ENCODE measurements at regions not wholly inside any gene's neighbourhood (a gene's known extent, or its start where the extent isn't known, plus 50 kb on each side); places are given as distances from the start of the nearest gene placed in this dataset.

DNA sequence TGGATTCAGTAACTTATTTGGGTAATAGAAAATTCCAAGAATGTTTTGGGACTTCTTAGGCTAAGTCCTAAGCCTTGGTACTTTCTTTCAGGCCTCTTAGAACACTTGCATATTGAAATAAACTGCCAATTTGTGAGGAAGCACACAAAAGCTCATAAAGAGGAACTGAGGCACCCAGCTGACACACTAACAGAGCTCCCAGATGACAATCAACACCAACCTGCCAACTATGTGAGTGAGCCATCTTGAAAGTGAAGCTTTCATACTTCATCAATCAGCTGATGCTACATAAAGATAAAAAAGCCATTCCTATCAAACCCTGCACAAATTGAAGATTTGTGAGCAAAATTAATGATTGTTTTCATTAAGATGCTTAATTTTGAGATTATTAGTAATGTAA is 832.5 kb upstream of the EPHA7 start:
- no peak for DNase-seq (ENCODE audit: extremely low spot score)
- TF ChIP-seq SUZ12 (IDR thresholded peaks at IDR 0.05) (no peak), NFRKB (IDR thresholded peaks at IDR 0.05) (no peak), SP1 (IDR thresholded peaks at IDR 0.05) (no peak), ELF4 (IDR thresholded peaks at IDR 0.05) (no peak), ARNT (IDR thresholded peaks at IDR 0.05) (no peak), FOXM1 (IDR thresholded peaks at IDR 0.05; ENCODE audit: borderline replicate concordance) (no peak), FOXA1 (IDR thresholded peaks at IDR 0.05) (no peak), ZNF384 (IDR thresholded peaks at IDR 0.05) (no peak), FOXK2 (IDR thresholded peaks at IDR 0.05) (no peak), CTBP1 (IDR thresholded peaks at IDR 0.05; ENCODE audit: borderline replicate concordance) (no peak), BHLHE40 (IDR thresholded peaks at IDR 0.05; ENCODE audit: borderline replicate concordance) (no peak), TARDBP (IDR thresholded peaks at IDR 0.05) (no peak), LEF1 (IDR thresholded peaks at IDR 0.05; ENCODE audit: borderline replicate concordance) (no peak)
- POLR2A ChIA-PET = no interaction called here
- CTCF ChIA-PET = no interaction called here

DNA sequence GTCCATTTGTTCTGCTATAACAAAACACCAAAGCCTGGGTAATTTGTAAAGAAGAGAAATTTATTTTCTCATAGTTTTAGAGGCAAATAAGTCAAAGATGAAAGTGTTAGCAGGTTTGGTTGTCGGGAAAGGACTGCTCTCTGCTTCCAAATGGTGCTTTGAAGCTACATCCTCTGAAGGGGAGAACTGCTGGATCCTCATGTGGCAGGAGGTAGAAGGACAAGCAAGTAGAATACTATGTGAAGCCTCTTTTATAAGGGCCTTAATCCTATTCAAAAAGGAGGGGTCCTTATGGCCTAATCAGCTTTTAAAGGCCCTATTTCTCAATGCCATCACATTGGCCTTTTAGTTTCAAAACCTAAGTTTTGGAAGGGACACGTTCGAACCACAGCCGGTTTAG is 826.0 kb upstream of the EPHA7 start:
- TF ChIP-seq ARNT (IDR thresholded peaks at IDR 0.05) (no peak), HDGF (IDR thresholded peaks at IDR 0.05; ENCODE audit: borderline replicate concordance) (no peak), FOXK2 (IDR thresholded peaks at IDR 0.05) (no peak), SUZ12 (IDR thresholded peaks at IDR 0.05) (no peak), BHLHE40 (IDR thresholded peaks at IDR 0.05; ENCODE audit: borderline replicate concordance) (no peak), NFRKB (IDR thresholded peaks at IDR 0.05) (no peak), ELF4 (IDR thresholded peaks at IDR 0.05) (no peak), LEF1 (IDR thresholded peaks at IDR 0.05; ENCODE audit: borderline replicate concordance) (no peak), FOXA1 (IDR thresholded peaks at IDR 0.05) (no peak)
- DNase-seq (ENCODE audit: extremely low spot score) = no peak
- POLR2A ChIA-PET = no interaction called here
- CTCF ChIA-PET = interaction anchor here (1.2 kb wide), 1 partner anchor 9 kb away, joined by 3 read pairs; no protein-coding TSS in a partner anchor

DNA sequence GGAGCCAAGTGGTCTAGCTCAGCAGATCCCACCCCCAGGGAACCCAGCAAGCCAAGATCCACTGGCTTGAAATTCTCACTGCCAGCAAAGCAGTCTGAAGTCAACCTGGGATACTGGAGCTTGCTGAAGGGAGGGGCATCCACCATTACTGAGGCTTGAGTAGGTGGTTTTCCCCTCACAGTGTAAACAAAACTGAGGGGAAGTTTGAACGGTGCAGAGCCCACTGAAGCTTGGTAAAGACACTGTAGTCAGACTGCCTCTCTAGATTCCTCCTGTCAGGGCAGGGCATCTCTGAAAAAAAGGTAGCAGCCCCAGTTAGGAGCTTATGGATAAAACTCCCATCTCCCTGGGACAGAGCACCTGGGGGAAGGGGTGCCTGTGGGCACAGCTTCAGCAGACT is 819.5 kb upstream of the EPHA7 start:
- POLR2A ChIA-PET = no interaction called here
- CTCF ChIA-PET = no interaction called here
- DNase-seq (ENCODE audit: extremely low spot score) = no peak
- TF ChIP-seq TARDBP (IDR thresholded peaks at IDR 0.05) (no peak), HDGF (IDR thresholded peaks at IDR 0.05; ENCODE audit: borderline replicate concordance) (no peak), BHLHE40 (IDR thresholded peaks at IDR 0.05; ENCODE audit: borderline replicate concordance) (no peak), ELF4 (IDR thresholded peaks at IDR 0.05) (no peak), ZNF384 (IDR thresholded peaks at IDR 0.05) (no peak), FOXK2 (IDR thresholded peaks at IDR 0.05) (no peak), SP1 (IDR thresholded peaks at IDR 0.05) (no peak), LEF1 (IDR thresholded peaks at IDR 0.05; ENCODE audit: borderline replicate concordance) (no peak), L3MBTL2 (conservative IDR thresholded peaks at IDR 0.05) (no peak), FOXM1 (IDR thresholded peaks at IDR 0.05; ENCODE audit: borderline replicate concordance) (no peak)

DNA sequence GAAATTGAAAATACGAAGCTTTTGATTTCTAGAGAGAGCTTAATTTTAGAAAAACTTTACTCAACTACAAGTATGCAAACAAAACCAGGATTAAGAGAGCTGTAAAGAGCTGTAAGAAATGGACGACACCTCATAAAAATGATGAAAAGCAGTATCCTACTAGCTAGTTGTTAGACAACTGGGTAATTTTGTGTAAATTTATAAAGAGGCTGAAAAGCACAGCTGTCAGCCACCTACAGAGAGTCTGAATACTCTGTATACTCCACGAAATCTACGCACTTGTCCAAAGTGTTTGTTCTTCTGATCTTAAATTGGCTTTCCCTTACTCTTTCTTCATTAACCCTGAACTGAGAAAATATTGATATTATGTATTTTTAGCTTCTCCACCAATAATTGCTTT is 808.4 kb upstream of the EPHA7 start:
- no peak for DNase-seq (ENCODE audit: extremely low spot score)
- CTCF ChIA-PET = no interaction called here
- POLR2A ChIA-PET = no interaction called here
- TF ChIP-seq FOXM1 (IDR thresholded peaks at IDR 0.05; ENCODE audit: borderline replicate concordance) = no peak
- no peak for TF ChIP-seq NFRKB (IDR thresholded peaks at IDR 0.05)
- no peak for TF ChIP-seq TARDBP (IDR thresholded peaks at IDR 0.05)
- no peak for TF ChIP-seq FOXA1 (IDR thresholded peaks at IDR 0.05)
- no peak for TF ChIP-seq SP1 (IDR thresholded peaks at IDR 0.05)
- TF ChIP-seq L3MBTL2 (conservative IDR thresholded peaks at IDR 0.05) = no peak
- TF ChIP-seq CTBP1 (IDR thresholded peaks at IDR 0.05; ENCODE audit: borderline replicate concordance) = no peak
- no peak for TF ChIP-seq FOXK2 (IDR thresholded peaks at IDR 0.05)
- TF ChIP-seq, protein P1, sequence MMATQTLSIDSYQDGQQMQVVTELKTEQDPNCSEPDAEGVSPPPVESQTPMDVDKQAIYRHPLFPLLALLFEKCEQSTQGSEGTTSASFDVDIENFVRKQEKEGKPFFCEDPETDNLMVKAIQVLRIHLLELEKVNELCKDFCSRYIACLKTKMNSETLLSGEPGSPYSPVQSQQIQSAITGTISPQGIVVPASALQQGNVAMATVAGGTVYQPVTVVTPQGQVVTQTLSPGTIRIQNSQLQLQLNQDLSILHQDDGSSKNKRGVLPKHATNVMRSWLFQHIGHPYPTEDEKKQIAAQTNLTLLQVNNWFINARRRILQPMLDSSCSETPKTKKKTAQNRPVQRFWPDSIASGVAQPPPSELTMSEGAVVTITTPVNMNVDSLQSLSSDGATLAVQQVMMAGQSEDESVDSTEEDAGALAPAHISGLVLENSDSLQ (IDR thresholded peaks at IDR 0.05) = no peak
- TF ChIP-seq ZNF384 (IDR thresholded peaks at IDR 0.05) = no peak
- TF ChIP-seq SUZ12 (IDR thresholded peaks at IDR 0.05) = no peak
- no peak for TF ChIP-seq BHLHE40 (IDR thresholded peaks at IDR 0.05; ENCODE audit: borderline replicate concordance)
- TF ChIP-seq ELF4 (IDR thresholded peaks at IDR 0.05) = no peak
- no peak for TF ChIP-seq ARNT (IDR thresholded peaks at IDR 0.05)
- no peak for TF ChIP-seq LEF1 (IDR thresholded peaks at IDR 0.05; ENCODE audit: borderline replicate concordance)
- TF ChIP-seq HDGF (IDR thresholded peaks at IDR 0.05; ENCODE audit: borderline replicate concordance) = no peak

DNA sequence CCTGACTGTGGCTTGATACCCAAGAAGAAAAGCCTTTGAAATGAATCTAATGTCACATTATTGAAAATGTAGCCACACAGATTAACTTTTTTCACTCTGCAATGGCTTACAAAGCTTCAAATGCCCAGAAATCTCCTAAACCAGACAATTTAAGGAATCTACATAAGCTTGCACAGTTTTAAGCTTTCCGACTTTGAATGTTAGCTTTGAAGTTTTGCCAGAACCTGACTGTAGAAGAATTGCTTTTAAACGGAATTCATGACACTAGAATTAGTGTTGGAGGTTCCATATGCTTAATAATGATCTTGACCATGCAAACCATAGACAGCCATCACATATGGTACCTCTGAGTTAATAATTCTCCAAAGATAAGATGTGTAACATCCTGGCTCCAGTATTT is 798.5 kb upstream of the EPHA7 start:
- no peak for DNase-seq (ENCODE audit: extremely low spot score)

DNA sequence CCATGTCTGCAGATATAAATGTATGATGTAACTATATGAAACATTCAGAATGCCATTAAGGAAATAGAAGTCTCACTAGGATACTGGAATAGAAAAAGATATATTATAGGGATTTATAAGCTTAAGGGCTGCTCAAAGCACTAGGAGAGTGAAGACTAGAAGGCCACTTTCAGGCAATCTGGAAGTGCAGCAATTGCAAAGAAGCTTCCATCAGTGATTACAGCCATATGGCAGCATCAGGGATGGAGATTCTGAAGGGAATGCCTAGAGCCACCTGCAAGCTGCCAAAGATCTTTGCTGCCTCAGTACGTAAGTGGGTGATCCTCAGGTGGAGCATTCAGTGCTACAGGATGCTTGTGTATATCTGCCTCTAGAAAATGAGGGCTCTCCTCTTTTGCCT is 796.2 kb upstream of the EPHA7 start:
- ChIA-PET CTCF (no interaction called here), POLR2A (no interaction called here)
- no peak for DNase-seq (ENCODE audit: extremely low spot score)
- TF ChIP-seq HDGF (IDR thresholded peaks at IDR 0.05; ENCODE audit: borderline replicate concordance) = no peak
- no peak for TF ChIP-seq FOXA1 (IDR thresholded peaks at IDR 0.05)
- no peak for TF ChIP-seq FOXK2 (IDR thresholded peaks at IDR 0.05)
- no peak for TF ChIP-seq FOXM1 (IDR thresholded peaks at IDR 0.05; ENCODE audit: borderline replicate concordance)

More for the DNA sequence above, 798.5 kb upstream of the EPHA7 start:
- POLR2A ChIA-PET = no interaction called here
- TF ChIP-seq ZNF384 (IDR thresholded peaks at IDR 0.05) (no peak), LEF1 (IDR thresholded peaks at IDR 0.05; ENCODE audit: borderline replicate concordance) (no peak), BHLHE40 (IDR thresholded peaks at IDR 0.05; ENCODE audit: borderline replicate concordance) (no peak), TARDBP (IDR thresholded peaks at IDR 0.05) (no peak), FOXM1 (IDR thresholded peaks at IDR 0.05; ENCODE audit: borderline replicate concordance) (no peak), SP1 (IDR thresholded peaks at IDR 0.05) (no peak), ELF4 (IDR thresholded peaks at IDR 0.05) (no peak), NFRKB (IDR thresholded peaks at IDR 0.05) (no peak), FOXK2 (IDR thresholded peaks at IDR 0.05) (no peak), L3MBTL2 (conservative IDR thresholded peaks at IDR 0.05) (no peak), HDGF (IDR thresholded peaks at IDR 0.05; ENCODE audit: borderline replicate concordance) (no peak), CTBP1 (IDR thresholded peaks at IDR 0.05; ENCODE audit: borderline replicate concordance) (no peak), FOXA1 (IDR thresholded peaks at IDR 0.05) (no peak), ARNT (IDR thresholded peaks at IDR 0.05) (no peak), SUZ12 (IDR thresholded peaks at IDR 0.05) (no peak)
- TF ChIP-seq, protein P1 (IDR thresholded peaks at IDR 0.05) = no peak
- CTCF ChIA-PET = no interaction called here

DNA sequence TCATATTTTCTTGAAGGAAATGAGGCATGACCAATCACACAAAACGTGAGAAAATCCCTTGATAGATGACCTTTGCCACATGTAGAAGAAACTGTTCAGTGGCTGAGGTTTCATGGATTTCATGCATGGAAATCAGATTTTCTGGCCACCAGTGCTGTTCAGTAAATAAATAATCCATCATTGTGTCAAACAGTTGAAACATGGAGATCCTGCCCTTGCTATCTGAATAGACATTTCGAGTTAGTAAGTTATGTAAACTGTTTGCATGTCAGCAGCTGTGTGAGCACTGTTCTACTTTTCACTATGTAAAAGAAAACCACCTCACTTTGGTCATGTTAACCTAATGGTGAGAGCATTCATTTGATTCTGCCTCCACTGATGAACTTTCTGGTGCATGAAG is 793.9 kb upstream of the EPHA7 start:
- no peak for DNase-seq (ENCODE audit: extremely low spot score)
- POLR2A ChIA-PET = no interaction called here
- CTCF ChIA-PET = interaction anchor here (0.6 kb wide), 1 partner anchor 1435 kb away, joined by 4 read pairs; no protein-coding TSS in a partner anchor

More for the DNA sequence above, 793.9 kb upstream of the EPHA7 start:
- TF ChIP-seq SP1 (IDR thresholded peaks at IDR 0.05) (no peak), ELF4 (IDR thresholded peaks at IDR 0.05) (no peak), L3MBTL2 (conservative IDR thresholded peaks at IDR 0.05) (no peak), ARNT (IDR thresholded peaks at IDR 0.05) (no peak), FOXA1 (IDR thresholded peaks at IDR 0.05) (no peak), NFRKB (IDR thresholded peaks at IDR 0.05) (no peak), LEF1 (IDR thresholded peaks at IDR 0.05; ENCODE audit: borderline replicate concordance) (no peak), FOXM1 (IDR thresholded peaks at IDR 0.05; ENCODE audit: borderline replicate concordance) (no peak), ZNF384 (IDR thresholded peaks at IDR 0.05) (no peak)
